CD4-positive, alpha-beta T cell (primary cell): ENCODE measurements at regions not wholly inside any gene's neighbourhood (a gene's known extent, or its start where the extent isn't known, plus 50 kb on each side); places are given as distances from the start of the nearest gene placed in this dataset.

ENCODE experiments used
- ATAC-seq: fragments of 200-7000 bp; cut with Tn5 transposase; one replicate; pipeline ENCODE4 v1.10.0; 2022; ENCODE audit warnings: mild to moderate bottlenecking; ENCODE audit not compliant: poor library complexity
- CTCF ChIA-PET: fragments of 350-600 bp; sonication (Branson Sonifier 250); formaldehyde crosslinking; loops from one replicate; lab custom pipeline; 2021; ENCODE audit warnings: antibody characterized with exemption, inconsistent platforms; lab: Charles Lee
- POLR2A ChIA-PET: fragments of 350-600 bp; sonication (Branson Sonifier 250); formaldehyde crosslinking; loops from one replicate; lab custom pipeline; 2021; ENCODE audit warnings: antibody characterized with exemption, inconsistent platforms; lab: Charles Lee
- DNase-seq, 14 experiments: peaks; one replicate each; pipeline ENCODE4 v3.0.0-alpha.2; 2013 to 2020; ENCODE audit warnings: mixed read lengths in 2 of 14
- H3K27ac ChIP-seq, 2 donors: one replicate each; pipeline versions ENCODE4 v1.5.1 to v1.7.0; 2013; ENCODE audit warnings: low read length in 2 of 2, low read depth in 1 of 2, mild to moderate bottlenecking in 1 of 2
- H3K27me3 ChIP-seq, 2 experiments: 1 replicate in 1 of 2; 2 replicates in 1 of 2; pipeline versions ENCODE4 v1.6.1 to v1.7.0; 2013; ENCODE audit warnings: low read length in 2 of 2, control low read depth in 1 of 2, mild to moderate bottlenecking in 1 of 2, moderate library complexity in 1 of 2; ENCODE audit not compliant: insufficient read depth in 2 of 2, control insufficient read depth in 1 of 2
- H3K36me3 ChIP-seq: one replicate; pipeline ENCODE4 v1.6.1; 2013; ENCODE audit warnings: low read length, control low read depth; ENCODE audit not compliant: insufficient read depth
- H3K4me1 ChIP-seq: one replicate; pipeline ENCODE4 v1.6.1; 2013; ENCODE audit warnings: low read length, control low read depth; ENCODE audit not compliant: insufficient read depth
- H3K4me3 ChIP-seq: one replicate; pipeline ENCODE4 v1.5.1; 2013; ENCODE audit warnings: mild to moderate bottlenecking, low read length, moderate library complexity
- H3K9me3 ChIP-seq, 2 experiments: 1 replicate in 1 of 2; 2 replicates in 1 of 2; pipeline versions ENCODE4 v1.6.1 to v1.7.0; 2013; ENCODE audit warnings: low read length in 2 of 2, mild to moderate bottlenecking in 2 of 2, control low read depth in 1 of 2, moderate library complexity in 1 of 2; ENCODE audit not compliant: control insufficient read depth in 1 of 2, insufficient read depth in 1 of 2
- H3K27ac Mint-ChIP-seq: one replicate; pipeline ENCODE4 v1.8.0; 2020; ENCODE audit warnings: mixed read lengths
- H3K27me3 Mint-ChIP-seq: one replicate; pipeline ENCODE4 v1.8.0; 2021; ENCODE audit warnings: mixed read lengths
- H3K36me3 Mint-ChIP-seq: one replicate; pipeline ENCODE4 v1.8.0; 2021; ENCODE audit warnings: low read depth, mixed read lengths
- H3K4me1 Mint-ChIP-seq: one replicate; pipeline ENCODE4 v1.8.0; 2021; ENCODE audit warnings: low read depth, mixed read lengths
- H3K4me3 Mint-ChIP-seq: one replicate; pipeline ENCODE4 v1.8.0; 2020; ENCODE audit warnings: mild to moderate bottlenecking, mixed read lengths
- H3K9me3 Mint-ChIP-seq: one replicate; pipeline ENCODE4 v1.8.0; 2020; ENCODE audit warnings: mixed read lengths
- intact Hi-C, 2 experiments: fragments of 100-400 bp; cut with DNase I in 1 of 2; cut with micrococcal nuclease in 1 of 2; formaldehyde crosslinking; loops; one replicate each; pipeline versions ENCODE4 v1.15.1 to v1.9.0; 2023 to 2025; cut with DNase I, micrococcal nuclease
- TF ChIP-seq, protein P1 (sequence below): fragments of 200-600 bp; IDR thresholded peaks from one replicate; pipeline ENCODE4 v1.8.0; 2022; ENCODE audit warnings: antibody characterized with exemption, mild to moderate bottlenecking

DNA sequence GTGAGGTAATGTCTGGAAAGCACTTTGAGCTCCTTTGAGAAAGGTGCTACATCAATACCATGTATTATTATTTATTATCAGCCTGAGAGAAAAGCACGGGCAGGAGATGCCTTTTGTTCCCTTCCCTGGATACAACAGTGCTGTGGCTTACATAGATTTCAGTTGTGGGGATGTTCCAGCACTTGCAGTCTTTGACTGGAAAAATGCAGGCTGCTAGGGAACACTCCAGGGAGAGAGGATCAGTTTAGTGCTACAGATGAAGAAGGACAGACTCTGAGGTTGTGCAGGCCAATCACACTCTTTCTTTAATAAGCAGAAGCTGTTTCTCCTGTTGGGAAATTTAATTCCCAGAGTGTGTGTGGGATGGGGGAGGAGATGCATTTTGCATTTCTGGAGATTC lies 94.5 kb upstream of the OBI1 start:
- Histone ChIP-seq H3K27me3 (no peaks in the 10 kb centered on the region), H3K36me3 (no peaks in the 10 kb centered on the region), H3K4me3 (no peak overlapping the region), H3K9me3 (no peaks in the 10 kb centered on the region), H3K27ac (no peak overlapping the region), H3K4me1 (no peaks in the 10 kb centered on the region)
- H3K9me3 Mint-ChIP-seq, result no peaks in the 10 kb centered on the region
- H3K27me3 Mint-ChIP-seq, result peaks cover 31% of the 10 kb centered on the region
- intact Hi-C loops, result no loop called here
- no peak for DNase-seq
- H3K4me3 Mint-ChIP-seq, result no peak overlapping the region
- CTCF ChIA-PET, result no interaction called here
- no peaks in the 10 kb centered on the region for H3K4me1 Mint-ChIP-seq
- no peaks in the 10 kb centered on the region for H3K36me3 Mint-ChIP-seq
- TF ChIP-seq, protein P1, sequence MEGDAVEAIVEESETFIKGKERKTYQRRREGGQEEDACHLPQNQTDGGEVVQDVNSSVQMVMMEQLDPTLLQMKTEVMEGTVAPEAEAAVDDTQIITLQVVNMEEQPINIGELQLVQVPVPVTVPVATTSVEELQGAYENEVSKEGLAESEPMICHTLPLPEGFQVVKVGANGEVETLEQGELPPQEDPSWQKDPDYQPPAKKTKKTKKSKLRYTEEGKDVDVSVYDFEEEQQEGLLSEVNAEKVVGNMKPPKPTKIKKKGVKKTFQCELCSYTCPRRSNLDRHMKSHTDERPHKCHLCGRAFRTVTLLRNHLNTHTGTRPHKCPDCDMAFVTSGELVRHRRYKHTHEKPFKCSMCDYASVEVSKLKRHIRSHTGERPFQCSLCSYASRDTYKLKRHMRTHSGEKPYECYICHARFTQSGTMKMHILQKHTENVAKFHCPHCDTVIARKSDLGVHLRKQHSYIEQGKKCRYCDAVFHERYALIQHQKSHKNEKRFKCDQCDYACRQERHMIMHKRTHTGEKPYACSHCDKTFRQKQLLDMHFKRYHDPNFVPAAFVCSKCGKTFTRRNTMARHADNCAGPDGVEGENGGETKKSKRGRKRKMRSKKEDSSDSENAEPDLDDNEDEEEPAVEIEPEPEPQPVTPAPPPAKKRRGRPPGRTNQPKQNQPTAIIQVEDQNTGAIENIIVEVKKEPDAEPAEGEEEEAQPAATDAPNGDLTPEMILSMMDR, result no peak
- POLR2A ChIA-PET, result no interaction called here
- no peak overlapping the region for H3K27ac Mint-ChIP-seq
- no peak for ATAC-seq

DNA sequence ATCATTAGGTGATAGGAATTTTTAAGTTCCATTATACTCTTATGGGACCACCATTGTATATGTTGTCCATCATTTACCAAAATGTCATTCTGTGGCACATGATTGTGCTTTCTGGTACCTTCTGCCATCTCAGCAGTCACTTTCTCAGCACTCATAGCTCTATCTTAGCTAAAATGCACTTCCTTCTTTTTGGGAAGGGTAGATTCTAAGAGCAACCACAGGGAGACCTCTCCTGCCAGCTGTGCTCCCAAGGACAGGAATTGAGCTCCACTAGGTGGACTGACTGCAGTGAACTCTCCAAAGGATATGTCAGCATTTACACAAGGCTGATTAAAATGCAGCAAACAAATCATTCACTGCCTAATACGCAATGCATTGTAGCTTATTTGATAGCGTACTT lies 91.8 kb upstream of the OBI1 start:
- ChIA-PET POLR2A (interaction anchor here (0.5 kb wide), 1 partner anchor 564 kb away, joined by 3 read pairs; no protein-coding TSS in a partner anchor), CTCF (no interaction called here)
- ATAC-seq (no peak), DNase-seq (no peak)
- no peak overlapping the region for H3K4me3 Mint-ChIP-seq
- no peaks in the 10 kb centered on the region for H3K27me3 ChIP-seq
- H3K27ac ChIP-seq, result no peak overlapping the region
- H3K4me1 Mint-ChIP-seq, result no peaks in the 10 kb centered on the region
- H3K9me3 ChIP-seq, result no peaks in the 10 kb centered on the region
- H3K9me3 Mint-ChIP-seq, result no peaks in the 10 kb centered on the region
- intact Hi-C loops, result no loop called here
- H3K36me3 Mint-ChIP-seq, result no peaks in the 10 kb centered on the region
- TF ChIP-seq, protein P1, result no peak
- peaks cover 27% of the 10 kb centered on the region for H3K27me3 Mint-ChIP-seq
- H3K27ac Mint-ChIP-seq, result no peak overlapping the region
- H3K4me1 ChIP-seq, result no peaks in the 10 kb centered on the region
- no peak overlapping the region for H3K4me3 ChIP-seq
- no peaks in the 10 kb centered on the region for H3K36me3 ChIP-seq

DNA sequence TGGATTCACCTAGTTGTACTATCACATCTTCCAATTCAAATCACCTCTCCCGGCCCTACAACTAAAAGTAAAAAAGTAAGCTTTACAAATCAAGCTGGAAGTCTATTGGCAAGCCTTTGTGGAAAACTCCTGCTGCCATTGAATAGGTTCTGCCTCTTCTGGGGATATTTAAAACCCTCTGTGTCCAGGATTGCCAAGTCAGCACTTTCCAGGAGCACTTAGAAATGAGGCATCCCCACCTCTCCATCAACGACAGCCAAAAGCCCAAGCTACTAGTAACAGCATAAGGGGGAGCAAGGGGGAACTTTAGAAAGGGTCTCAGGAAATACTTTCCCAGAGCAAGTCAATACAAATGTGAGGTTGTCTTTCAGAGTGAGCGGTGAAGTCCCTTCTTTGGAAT lies 85.0 kb upstream of the OBI1 start:
- Mint-ChIP-seq H3K9me3 (no peaks in the 10 kb centered on the region), H3K36me3 (no peaks in the 10 kb centered on the region), H3K4me1 (no peaks in the 10 kb centered on the region), H3K4me3 (no peak overlapping the region), H3K27ac (no peak overlapping the region), H3K27me3 (peaks cover 42% of the 10 kb centered on the region)
- H3K9me3 ChIP-seq, result no peaks in the 10 kb centered on the region
- H3K36me3 ChIP-seq, result no peaks in the 10 kb centered on the region
- intact Hi-C loops, result no loop called here
- DNase-seq, result no peak
- H3K4me1 ChIP-seq, result no peaks in the 10 kb centered on the region
- H3K27me3 ChIP-seq, result peaks cover 0 to 4% of the 10 kb centered on the region in 2 experiments
- CTCF ChIA-PET, result interaction anchor here (1.2 kb wide), 1 partner anchor 11 kb away, joined by 3 read pairs; no protein-coding TSS in a partner anchor
- no peak overlapping the region for H3K27ac ChIP-seq
- no peak for ATAC-seq
- TF ChIP-seq, protein P1, result no peak
- POLR2A ChIA-PET, result no interaction called here
- H3K4me3 ChIP-seq, result no peak overlapping the region
